Nucleus accumbens (tissue), 56 donors: ENCODE measurements at regions not wholly inside any gene's neighbourhood (a gene's known extent, or its start where the extent isn't known, plus 50 kb on each side); places are given as distances from the start of the nearest gene placed in this dataset.

Experiments
- DNase-seq, 56 donors: peaks; one replicate each; lab custom pipeline; 2025; lab: John Stamatoyannopoulos, UW

GRCh38 chr4:11746734-11747133 is 318.0 kb upstream of the HS3ST1 start:
- no peak for DNase-seq

- DNase-seq, result no peak
Observed at GRCh38 chr4:11743976-11744375, 315.3 kb upstream of the HS3ST1 start.

GRCh38 chr4:11743236-11743635 is 314.5 kb upstream of the HS3ST1 start:
- no peak for DNase-seq

GRCh38 chr4:11741190-11741652 is 312.5 kb upstream of the HS3ST1 start:
- no peak for DNase-seq

- DNase-seq, result no peak
Observed at GRCh38 chr4:11739992-11740391, 311.3 kb upstream of the HS3ST1 start.

- DNase-seq, result no peak
Observed at GRCh38 chr4:11736978-11737377, 308.3 kb upstream of the HS3ST1 start.

- DNase-seq, result no peak
Observed at GRCh38 chr4:11735651-11736050, 307.0 kb upstream of the HS3ST1 start.

GRCh38 chr4:11732155-11732554 is 303.5 kb upstream of the HS3ST1 start:
- DNase-seq, result no peak

GRCh38 chr4:11730545-11730944 is 301.9 kb upstream of the HS3ST1 start:
- no peak for DNase-seq

- no peak for DNase-seq
Observed at GRCh38 chr4:11729548-11729947, 300.9 kb upstream of the HS3ST1 start.

GRCh38 chr4:11727903-11728564 is 299.3 kb upstream of the HS3ST1 start:
- DNase-seq, result no peak

GRCh38 chr4:11724731-11725130 is 296.0 kb upstream of the HS3ST1 start:
- no peak for DNase-seq

GRCh38 chr4:11722223-11722622 is 293.5 kb upstream of the HS3ST1 start:
- DNase-seq, result no peak

- peak in 1 of 56 donors; percentile 5 for DNase-seq
Observed at GRCh38 chr4:11720292-11720691, 291.6 kb upstream of the HS3ST1 start.

- no peak for DNase-seq
Observed at GRCh38 chr4:11719879-11720278, 291.2 kb upstream of the HS3ST1 start.

- DNase-seq, result no peak
Observed at GRCh38 chr4:11715753-11716521, 287.2 kb upstream of the HS3ST1 start.

- DNase-seq, result no peak
Observed at GRCh38 chr4:11710453-11711093, 281.9 kb upstream of the HS3ST1 start.

- DNase-seq, result no peak
Observed at GRCh38 chr4:11704186-11704830, 275.6 kb upstream of the HS3ST1 start.

GRCh38 chr4:11702886-11703557 is 274.3 kb upstream of the HS3ST1 start:
- DNase-seq, result no peak

- no peak for DNase-seq
Observed at GRCh38 chr4:11701966-11702725, 273.5 kb upstream of the HS3ST1 start.
